GM19035 (cell line): ENCODE measurements at regions not wholly inside any gene's neighbourhood (a gene's known extent, or its start where the extent isn't known, plus 50 kb on each side); places are given as distances from the start of the nearest gene placed in this dataset.

Experiments used
- ATAC-seq: cut with Tn5 transposase; IDR thresholded peaks from one replicate; pipeline ENCODE4 v1.9.1; 2021; ENCODE audit not compliant: unreplicated experiment

DNA sequence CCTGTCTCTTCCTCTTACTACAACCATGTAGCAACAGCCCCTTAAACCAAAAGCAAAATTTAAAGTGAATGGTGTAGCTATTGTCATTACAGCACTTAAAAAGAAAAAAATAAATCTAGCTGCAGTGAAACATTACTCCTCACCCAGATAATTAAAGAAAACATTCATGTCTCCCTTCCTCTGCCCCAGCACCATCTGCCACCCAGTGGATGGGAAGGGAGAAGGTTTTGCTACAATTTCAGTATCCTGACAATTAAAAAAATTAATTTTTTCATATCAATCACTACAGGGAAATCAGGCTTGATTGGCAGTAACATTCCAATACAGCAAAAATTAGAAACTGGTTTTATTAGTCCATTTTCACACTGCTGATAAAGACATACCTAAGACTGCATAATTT, 147.4 kb upstream of the PUM3 start:
- no peak for ATAC-seq

DNA sequence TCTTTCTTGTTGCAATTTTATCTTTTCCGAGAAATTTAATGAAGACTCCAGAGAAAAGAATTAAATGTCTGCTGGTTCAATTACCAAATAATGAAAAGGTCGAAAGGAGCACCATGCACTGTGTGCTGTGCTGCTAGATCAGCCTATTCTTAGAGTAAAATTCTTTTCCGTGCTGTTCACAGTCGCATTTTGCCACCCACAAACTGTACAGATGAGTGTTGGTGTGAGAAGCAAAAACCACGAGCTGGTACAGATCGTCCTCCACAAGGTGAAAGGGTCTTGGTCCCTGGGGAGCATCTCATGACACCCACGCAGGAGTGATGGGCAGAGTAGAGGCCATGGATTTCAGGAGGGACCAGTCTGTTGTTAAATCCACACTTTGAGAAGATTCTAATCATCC, 143.8 kb upstream of the PUM3 start:
- no peak for ATAC-seq

DNA sequence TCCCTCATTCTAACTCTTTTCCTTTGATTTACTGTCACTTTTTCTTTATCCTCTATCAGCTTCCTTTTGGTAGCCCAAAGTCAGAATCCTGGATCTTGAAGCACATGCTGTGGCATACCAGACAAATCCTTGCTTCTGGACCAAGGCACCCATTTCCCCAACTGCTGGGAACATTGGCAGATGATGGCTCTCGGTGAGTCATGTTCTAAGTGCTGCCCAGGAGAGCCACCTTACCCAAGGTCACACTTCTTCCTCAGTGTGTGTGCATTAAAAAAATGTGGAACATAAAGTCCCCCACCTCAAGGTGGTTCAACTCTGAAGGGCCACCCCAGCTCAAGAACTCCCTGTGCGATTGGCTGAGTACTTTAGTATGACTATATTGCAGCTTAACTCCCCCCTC, 141.4 kb upstream of the PUM3 start:
- no peak for ATAC-seq

DNA sequence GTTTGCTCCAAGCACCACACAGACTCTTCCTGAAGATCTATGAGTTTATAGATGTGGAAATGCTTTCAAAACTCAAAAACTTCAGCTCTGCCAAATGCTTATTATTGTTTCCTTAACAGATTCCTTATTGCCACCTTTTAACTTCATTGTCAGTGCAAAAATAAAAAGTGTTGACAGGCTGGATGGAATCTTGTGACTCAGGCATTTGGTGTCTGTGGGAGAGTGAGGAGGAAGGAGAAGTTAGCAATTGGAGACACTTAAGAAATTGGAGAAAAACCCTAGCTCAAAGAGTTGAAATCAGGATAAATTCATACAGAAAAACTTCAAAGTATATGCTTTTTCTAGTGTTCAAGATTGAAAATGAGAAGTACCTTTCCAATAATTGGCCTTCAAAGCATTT, 140.6 kb upstream of the PUM3 start:
- ATAC-seq = no peak

DNA sequence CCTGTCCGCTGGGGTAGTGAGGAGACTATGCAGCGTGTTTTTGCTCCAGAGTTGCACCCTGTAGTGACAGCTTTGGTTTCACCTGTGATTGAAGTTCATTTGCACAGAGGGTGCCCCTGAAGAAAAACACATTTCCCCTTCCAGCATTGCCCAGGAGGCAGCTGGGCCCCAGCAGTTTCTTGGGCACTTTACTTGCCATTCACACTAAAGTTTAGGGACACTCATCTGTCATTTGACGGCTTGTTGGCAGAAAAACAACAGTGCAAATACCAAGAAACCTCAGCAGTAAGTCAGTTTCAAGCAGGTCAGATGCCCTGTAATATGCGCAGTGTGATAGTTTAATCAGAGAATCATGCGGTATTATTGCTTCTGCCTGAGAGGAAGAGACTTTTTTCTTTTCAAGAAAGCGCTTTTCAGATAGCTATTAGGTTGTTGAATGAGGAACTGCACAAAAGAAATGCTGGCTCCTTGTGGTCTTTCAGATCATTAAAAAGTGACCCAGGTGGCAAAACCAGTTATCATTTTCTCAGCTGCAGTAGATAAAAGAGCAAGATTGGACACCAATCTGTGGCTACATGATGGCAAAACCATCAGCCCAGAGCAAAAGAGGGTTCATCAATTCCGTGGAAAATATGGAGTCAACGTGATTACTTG, 136.2 kb upstream of the PUM3 start:
- no peak for ATAC-seq

DNA sequence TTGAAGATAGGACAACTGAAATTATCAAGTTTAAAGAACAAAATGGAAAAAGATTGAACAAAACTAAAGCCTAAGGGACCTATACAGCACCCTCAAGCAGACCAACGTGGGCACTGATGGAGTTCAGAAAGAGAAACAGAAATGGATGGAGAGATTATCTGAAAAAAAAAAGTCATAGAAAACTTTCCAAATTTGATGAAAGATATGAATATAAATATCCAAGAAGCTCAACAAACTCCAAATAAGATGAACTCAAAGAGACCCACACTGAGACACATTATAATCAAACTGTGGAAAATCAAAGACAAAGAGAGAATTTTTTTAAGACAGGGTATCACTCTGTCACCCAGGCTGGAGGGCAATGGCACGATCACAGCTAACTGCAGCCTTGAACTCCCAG, 128.6 kb upstream of the PUM3 start:
- no peak for ATAC-seq

DNA sequence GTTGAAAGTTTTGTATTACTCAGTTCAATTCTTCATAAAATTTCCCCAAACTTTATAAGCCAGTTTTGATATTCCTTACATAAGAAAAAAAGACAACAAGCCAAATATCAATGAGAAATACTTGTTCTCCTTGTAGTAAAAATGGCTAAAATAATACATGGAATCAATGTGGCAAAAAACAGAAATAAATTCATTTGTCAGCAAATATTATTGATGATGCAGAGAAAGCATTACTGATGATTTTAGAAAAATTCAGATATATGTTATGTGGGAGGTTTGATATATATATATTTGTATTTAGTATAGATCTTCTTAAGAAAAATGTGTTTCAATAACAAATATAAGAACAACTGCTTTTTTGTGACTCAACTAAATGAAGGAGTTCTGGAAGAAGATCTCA, 127.0 kb upstream of the PUM3 start:
- ATAC-seq = no peak

DNA sequence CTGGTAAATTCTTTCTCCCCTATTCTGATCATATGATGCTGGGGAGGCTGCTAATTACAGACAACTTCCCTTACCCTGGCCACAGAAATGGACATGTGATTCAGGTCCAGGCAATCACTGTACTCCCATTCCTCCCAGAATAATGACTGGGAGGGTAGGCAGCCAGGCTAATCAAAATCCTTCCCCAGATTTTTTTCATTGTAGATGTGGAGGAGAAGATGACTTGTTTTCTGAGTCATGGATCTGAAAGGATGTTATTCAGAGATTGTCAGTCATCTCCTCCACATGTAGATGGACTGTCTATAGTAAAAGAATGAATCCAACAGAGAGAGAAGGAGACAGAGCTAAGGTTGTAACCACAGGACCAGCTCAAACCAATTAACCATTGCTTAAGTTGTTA, 123.9 kb upstream of the PUM3 start:
- no peak for ATAC-seq

DNA sequence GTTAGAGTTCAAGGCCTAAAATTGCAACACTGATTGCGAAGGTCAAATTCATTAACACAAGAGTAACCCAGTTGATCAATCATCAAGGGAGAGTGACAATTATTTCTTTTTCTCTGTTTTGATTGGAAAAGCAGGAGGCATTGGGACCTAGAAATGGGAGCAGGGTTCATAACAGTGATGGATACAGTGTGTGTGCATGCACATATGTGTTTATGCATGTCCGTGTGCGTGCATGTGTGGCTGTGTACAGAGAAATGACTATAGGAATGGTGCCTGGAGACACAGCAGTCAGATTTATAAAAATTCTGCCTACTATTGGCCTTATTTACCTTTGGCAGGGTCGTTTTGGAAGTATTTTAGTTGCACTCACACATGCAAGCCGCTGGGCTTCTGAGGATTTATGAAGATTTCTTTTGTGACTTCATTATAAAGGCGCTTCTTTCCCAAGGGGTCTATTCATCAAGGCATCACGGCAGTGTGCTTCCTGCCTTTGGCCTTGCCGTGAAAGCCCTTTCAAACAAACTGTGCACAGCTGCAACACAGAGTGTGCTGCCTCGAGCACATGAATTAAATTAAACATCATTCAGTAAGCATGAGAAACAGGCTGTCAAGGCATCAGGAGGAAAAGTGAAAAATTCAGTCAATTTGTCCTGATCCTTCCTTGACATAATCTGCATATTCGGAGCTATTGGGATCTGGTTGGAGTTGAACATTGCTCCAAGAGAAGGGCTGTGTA, 122.8 kb upstream of the PUM3 start:
- ATAC-seq = no peak

DNA sequence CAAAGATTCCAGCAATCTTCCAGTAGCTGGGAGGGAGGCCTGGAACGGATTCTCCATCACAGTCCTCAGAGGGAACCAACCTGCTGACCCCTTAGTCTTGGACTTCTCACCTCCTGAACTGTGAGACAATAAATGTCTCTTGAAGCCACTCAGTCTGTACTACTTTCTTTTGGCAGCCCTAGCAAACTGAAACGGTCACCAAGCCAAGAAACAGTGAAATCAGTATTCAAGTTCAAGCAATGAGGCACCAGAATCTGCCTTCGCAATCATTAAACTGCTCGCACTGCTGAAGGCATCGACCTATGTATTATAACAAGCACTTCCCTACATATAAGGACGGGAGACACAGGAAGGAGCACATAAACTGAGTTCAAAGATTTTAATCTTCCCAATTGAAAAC, 120.6 kb upstream of the PUM3 start:
- no peak for ATAC-seq

DNA sequence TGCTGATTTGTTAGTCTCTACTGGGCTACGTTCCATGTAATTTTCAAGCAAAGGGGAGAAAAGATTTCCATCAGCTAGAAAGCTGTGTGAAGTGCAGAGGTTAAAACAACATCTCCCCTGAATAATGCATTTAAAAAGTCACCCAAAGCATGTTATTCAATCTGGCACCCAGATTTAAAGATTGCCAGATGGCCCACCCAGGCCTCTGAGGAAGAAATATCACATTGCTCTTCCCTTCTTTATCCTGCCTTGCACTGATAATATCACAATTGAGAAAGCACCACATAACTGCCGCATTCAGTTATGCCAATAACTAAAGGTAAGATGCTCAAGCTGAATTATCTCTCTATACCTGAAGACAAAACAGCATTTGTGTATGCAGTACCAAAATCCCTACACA, 119.4 kb upstream of the PUM3 start:
- no peak for ATAC-seq

DNA sequence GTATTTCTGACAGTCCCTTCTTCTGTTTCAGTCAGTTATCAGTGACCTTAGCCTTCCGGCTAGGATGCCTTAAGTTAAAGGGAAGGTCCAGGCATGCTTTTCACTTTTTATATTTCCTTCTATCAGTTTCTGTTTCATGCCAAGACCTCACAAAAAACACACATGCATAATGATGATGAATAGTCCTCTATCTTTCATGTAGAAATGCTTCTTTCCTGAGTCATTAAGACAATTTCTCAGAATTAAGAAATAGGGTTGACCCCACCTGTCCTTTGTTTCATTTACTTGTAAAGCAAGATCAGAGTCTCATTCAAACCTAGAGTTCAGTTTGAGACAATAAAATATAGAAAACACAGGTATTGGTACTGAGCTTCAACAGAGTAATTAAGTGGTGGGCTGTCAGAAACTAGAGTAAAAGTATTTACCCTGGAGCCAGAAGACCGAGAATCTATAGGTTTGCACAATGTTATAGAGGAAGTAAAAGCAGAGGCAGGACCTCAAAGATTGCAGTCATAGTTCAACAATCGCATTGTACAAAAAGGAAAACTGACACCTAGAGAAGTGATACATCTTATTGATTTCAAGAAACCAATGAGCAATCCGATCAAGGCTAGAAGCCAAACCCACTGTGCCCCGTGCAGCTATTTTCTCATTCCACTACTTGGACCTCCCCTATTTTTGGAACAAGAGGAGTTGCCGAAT, 118.7 kb upstream of the PUM3 start:
- ATAC-seq = peak; percentile 47

DNA sequence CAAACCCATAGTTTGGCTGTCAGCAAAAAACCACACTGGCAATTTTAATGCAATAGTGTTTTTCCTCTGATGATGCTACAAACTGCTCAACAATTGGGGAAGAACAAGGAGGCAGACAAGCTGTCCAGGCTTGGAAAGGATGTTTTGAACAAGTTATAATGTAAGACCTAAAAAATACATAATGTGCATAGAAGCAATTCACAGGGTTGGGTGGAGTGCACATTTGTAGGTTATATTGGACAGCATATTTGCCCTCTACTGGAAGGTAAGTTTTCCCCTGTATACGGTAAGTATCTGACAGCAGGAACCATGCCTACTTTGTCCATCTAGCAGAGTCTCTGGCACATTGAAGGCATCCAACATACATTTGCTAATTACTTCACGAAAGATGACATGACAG, 114.3 kb upstream of the PUM3 start:
- no peak for ATAC-seq

DNA sequence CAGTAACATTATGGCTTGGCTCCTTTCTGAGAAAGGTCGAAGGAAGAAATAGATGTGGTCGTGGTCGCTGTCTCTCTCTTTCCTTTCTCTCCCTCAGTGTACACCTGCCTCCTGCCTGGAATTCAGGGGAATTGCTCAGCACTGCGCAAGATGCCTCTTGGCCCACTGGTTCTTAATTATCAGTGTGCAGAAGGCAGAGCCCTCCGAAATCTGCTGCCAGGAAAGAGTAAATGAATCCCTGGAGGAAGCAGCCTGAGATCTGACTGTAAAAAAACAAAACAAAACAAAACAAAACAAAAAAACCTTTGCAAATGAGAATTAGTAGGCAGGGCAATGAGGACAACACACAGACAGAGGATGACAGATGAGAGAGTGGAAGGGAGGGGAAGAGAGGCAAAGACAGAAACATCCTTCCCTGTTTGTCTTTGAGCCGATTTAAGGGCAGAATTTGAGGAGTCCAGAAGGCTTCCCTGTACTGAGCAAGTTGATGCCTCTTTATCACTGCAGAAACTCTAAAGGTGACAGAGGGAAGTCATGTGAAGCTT, 113.8 kb upstream of the PUM3 start:
- no peak for ATAC-seq

DNA sequence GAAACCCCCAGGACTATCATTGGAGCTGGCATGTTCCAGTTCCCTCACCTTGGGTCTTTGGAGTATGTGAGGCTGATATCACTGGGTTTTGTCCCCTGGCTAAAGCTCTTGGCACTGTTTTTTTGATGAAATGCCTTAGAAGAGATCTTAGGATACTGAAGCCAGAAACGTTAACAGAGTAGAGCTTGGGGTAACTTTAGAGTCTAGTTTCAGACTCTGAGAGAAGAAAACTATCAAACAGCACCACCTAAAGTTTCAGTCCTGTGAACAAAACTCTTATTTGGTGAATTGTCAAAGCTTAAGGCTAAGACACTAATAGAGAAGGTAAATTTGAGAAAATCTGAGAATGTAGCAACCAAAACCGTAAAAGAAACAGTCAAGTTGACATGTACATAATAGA, 111.7 kb upstream of the PUM3 start:
- ATAC-seq = no peak

DNA sequence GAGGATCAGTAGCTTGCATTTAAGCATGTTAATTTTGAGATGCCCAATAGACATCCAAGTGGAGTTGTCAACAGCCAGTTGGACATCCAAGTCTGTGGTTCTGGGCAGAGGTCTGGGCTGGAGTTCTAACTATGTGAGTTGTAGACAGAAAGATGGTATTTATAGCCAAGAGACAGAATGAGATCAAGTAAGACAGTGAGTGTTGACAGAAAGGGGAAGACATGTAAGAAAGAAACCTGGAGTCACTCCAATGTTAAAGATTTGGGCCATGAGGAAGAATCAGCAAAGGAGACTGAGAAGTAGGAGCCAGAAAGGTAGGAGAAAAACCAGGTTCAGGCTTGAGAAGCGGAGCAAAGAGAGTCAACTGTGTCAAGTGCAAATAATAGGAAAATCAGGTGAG, 95.5 kb upstream of the PUM3 start:
- no peak for ATAC-seq

DNA sequence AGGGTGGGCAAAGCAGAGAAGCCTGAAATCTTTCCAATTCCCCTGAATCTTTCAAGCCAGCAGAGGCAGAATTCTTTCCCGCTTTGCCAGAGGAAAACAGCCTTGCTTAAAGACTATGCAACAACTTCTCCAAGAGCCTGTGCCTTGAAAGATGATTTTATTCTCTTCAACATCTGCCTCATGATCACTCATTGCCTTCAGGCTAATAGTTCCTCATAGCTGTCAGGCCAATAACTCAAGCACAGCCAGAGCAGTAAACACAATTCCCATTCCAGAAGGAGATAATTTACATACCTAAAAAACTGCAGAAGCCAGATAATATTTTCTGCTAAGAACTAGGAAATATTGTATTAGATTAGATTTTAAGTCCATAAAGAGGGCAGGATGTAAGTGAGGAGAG, 92.3 kb upstream of the PUM3 start:
- no peak for ATAC-seq

DNA sequence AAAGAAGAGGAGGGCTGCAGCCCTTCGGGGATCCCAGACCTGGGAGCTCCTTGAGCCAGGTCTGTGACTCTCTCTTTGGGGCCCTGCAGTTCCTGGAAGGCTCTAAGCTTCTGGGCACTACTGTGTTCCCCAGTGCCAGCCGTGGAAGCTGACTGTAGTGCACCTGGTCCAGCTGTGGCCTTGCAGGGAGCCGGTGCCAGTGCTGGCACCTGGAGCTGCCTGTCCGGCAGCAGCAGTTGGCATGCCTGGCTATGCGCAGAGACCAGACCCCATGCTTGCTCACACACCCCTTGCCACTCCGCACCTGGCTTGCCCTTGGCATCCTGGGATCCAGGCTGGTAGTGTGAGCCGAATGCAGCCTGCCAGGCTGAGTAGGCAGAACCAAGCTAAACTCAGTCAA, 91.0 kb upstream of the PUM3 start:
- no peak for ATAC-seq

DNA sequence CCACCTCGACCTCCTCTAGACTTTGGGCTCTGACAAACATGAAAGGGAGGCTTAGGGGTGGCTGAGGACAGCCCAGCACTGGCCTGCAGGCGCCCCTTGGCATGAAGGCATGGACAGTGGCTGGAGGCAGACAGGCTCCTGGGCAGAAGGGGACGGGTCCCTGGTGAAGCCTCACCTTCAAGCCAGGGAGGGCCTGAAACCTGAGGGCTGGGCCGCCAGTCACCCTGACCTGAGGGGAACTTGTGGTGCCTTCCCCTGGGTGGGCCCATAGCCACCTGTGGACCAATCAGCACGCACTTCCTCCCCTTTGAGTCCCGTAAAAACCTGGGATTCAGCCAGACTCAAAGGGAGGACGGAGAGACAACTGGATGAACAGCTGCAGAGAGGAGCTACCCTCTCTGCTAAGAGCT, 90.4 kb upstream of the PUM3 start:
- no peak for ATAC-seq

DNA sequence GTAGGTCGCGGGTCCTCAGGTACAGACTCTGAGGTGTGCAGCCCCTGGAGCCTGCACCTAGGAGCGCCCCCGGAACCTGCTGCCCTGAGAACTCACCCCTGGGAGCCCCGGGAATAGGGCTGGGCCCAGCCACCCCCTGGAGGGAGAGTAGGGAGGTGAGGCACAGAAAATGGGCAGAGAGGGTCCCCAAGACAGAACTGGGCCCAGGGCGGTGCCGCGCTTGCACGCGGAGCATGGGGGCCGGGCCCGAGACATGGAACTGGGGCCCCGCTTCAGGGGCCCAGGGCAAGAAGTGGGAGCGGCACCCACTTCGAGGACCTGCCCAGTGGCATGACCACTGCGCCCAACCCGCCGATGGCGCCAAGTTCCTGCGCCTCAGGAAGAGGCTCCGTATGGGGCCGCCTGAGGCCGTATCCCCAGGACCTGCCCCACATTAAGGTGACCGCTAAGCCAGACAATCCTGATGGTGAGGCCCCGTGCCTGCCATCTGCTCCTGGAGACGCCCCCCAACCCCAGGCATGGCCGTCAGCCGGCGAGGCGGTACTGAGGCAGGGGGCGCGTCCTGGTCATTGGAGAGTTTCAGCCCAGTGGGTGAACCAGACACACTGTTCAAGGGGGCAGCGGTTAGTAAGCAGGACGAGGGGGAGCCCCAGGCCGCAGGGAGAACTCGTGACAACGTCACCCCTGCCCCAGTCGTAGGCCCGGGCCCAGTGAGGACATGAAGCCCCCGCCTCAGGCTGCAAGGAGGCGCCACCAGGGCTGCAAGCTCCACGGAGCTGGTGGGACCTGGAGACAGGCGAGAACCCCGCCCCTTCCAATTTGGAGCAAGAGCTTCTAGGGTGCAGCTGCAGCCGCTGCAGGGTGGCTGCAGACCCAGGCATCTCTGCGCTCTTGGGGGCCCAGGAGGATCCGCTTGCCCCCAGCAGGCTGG, 89.5 kb upstream of the PUM3 start:
- no peak for ATAC-seq

DNA sequence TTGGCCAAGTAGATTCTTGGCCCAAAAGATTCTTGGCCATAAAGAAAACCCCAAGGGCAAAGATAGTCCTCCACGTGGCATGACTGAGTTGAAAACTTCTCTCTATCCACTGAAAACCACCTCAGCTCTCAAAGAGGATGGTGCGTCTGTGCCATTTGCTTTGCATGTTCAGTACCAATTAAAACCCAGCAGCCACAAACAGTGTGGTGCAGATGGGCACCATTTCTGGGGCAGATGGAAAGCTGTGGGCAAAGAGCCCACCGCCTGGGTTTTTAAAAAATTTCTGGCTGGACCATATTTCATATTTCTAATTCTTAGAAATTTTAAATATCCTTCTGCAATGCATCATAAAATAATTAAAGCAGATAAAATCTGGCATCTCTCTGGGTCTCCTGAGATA, 84.5 kb upstream of the PUM3 start:
- no peak for ATAC-seq
